ENCODE measurements at regions not wholly inside any gene's neighbourhood (a gene's known extent, or its start where the extent isn't known, plus 50 kb on each side); places are given as distances from the start of the nearest gene placed in this dataset.
A peak's percentile ranks its signal among the peaks of the same experiment; 100 is the strongest.

DNA sequence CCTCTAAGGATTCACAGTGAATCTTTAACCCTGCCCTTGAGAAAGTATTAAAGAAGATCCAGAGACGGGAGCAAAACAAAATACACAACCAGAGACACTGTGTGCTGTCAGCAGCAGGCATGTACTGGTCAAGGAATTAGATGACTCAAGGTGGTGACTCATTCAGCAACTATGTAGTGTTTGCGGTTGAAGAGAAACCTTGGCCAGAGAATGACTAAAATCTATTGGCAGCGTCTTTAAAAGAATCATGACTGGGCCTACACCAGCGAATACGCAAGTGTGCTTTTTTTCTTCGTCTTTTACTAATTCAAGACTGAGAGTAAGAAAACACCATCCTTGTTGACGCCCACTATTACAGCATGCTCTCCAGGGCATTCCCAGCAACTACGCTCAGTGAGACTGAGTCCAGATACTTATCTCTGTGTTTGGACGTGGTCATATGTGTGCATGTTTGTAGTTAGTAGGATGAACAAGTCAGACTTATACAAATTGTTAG is 72.4 kb upstream of the BACH2 start:
- DNase-seq, result peak in 1 of 35 experiments; percentile 25
- Histone ChIP-seq H3K4me3 (ENCODE audit: control insufficient read depth in 1 of 2, extremely low read depth in 1 of 2, low read length in 1 of 2) (no peak overlapping the region), H3K4me1 (ENCODE audit: control insufficient read depth in 1 of 2, extremely low read depth in 1 of 2, insufficient read depth in 2 of 2, low read length in 2 of 2) (no peaks in the 10 kb centered on the region), H3K36me3 (ENCODE audit: control insufficient read depth in 2 of 2, extremely low read depth in 1 of 2, insufficient read depth in 1 of 2, low read length in 1 of 2) (no peaks in the 10 kb centered on the region), H3K27me3 (replicated peaks in 1 of 2; ENCODE audit: control insufficient read depth in 2 of 2, extremely low read depth in 1 of 2, insufficient read depth in 2 of 2, low read length in 1 of 2) (no peaks in the 10 kb centered on the region), H3K9me3 (no peaks in the 10 kb centered on the region), H3K27ac (ENCODE audit: low read length) (no peak overlapping the region)
- POLR2A ChIA-PET, result interaction anchor here (0.6 to 0.7 kb wide), 2 partner anchors 269 to 392 kb away, joined by 3 read pairs; no protein-coding TSS in a partner anchor
- H3K4me3 Mint-ChIP-seq, result no peak overlapping the region
- H3K27me3 Mint-ChIP-seq, result no peaks in the 10 kb centered on the region
- CTCF ChIA-PET, result no interaction called here
- H3K9me3 Mint-ChIP-seq, result no peaks in the 10 kb centered on the region
- peak overlapping the region in 1 of 2 donors; percentile 8 for H3K27ac Mint-ChIP-seq
- WGBS (ENCODE audit: insufficient coverage), result 43% methylated on average over 6 of the region's 9 CpGs
- ATAC-seq (replicated peaks in 1 of 4), result peak; percentile 11 to 81 (median 60)
- H3K36me3 Mint-ChIP-seq, result no peaks in the 10 kb centered on the region
- peaks cover 7 to 20% (median 20%) of the 10 kb centered on the region in 3 donors for H3K4me1 Mint-ChIP-seq

DNA sequence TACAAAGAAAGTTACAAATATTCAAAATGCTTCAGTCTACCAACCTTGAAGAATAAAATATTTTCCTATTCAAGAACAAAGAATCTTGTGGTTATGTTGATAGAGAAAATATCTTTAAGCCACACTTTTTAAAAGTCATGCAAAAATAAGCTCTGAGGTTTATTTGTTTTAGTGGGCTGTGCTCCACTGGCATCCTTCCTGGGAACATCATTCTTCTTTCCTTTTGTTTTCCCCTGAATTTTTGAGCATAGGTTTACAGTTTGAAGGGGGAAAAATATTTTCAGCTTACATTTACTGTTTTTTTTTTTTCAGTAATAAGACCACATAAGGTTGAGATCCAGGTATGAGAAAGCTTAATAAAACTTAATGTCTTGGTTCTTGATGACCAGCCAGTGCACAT is 72.0 kb upstream of the BACH2 start:
- no peak for ATAC-seq (replicated peaks in 1 of 4)
- Mint-ChIP-seq H3K4me3 (no peak overlapping the region), H3K9me3 (no peaks in the 10 kb centered on the region), H3K27ac (no peak overlapping the region), H3K36me3 (no peaks in the 10 kb centered on the region), H3K4me1 (peaks cover 7 to 20% (median 20%) of the 10 kb centered on the region in 3 donors), H3K27me3 (no peaks in the 10 kb centered on the region)
- ChIA-PET POLR2A (interaction anchor here (0.6 to 0.7 kb wide), 3 partner anchors 19 to 391 kb away, joined by 3 read pairs; no protein-coding TSS in a partner anchor), CTCF (interaction anchor here (0.6 kb wide), 3 partner anchors 93 to 401 kb away, joined by 3 to 4 read pairs (median 3); no protein-coding TSS in a partner anchor)
- no peak overlapping the region for H3K4me3 ChIP-seq (ENCODE audit: control insufficient read depth in 1 of 2, extremely low read depth in 1 of 2, low read length in 1 of 2)
- H3K36me3 ChIP-seq (ENCODE audit: control insufficient read depth in 2 of 2, extremely low read depth in 1 of 2, insufficient read depth in 1 of 2, low read length in 1 of 2), result no peaks in the 10 kb centered on the region
- H3K9me3 ChIP-seq, result no peaks in the 10 kb centered on the region
- H3K4me1 ChIP-seq (ENCODE audit: control insufficient read depth in 1 of 2, extremely low read depth in 1 of 2, insufficient read depth in 2 of 2, low read length in 2 of 2), result no peaks in the 10 kb centered on the region
- H3K27me3 ChIP-seq (replicated peaks in 1 of 2; ENCODE audit: control insufficient read depth in 2 of 2, extremely low read depth in 1 of 2, insufficient read depth in 2 of 2, low read length in 1 of 2), result no peaks in the 10 kb centered on the region
- DNase-seq, result no peak
- no peak overlapping the region for H3K27ac ChIP-seq (ENCODE audit: low read length)

DNA sequence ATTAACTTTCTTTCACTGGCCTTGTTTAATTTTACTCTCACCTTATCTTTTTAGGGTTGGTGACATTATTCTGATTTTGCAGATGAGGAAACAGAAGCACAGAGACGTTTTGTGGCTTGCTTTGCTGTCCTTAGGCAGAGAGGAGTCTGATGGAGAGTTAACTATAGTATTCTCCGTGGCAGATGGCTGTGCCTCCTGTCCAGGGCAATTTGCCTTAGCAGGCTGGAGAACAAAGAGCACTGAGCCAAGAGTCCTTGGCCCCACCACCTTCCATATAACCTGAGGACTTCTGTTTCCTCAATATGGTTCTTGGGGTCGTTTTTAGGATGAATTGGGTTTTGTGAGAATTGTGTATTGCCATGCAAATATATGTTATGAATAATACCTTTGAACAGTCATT is 71.4 kb upstream of the BACH2 start:
- CTCF ChIA-PET, result interaction anchor here in 1 of 2 donors (0.6 kb wide), 2 partner anchors 93 to 401 kb away, joined by 3 to 4 read pairs; no protein-coding TSS in a partner anchor
- ATAC-seq (replicated peaks in 1 of 4), result no peak
- no CpG with 5 or more reads among the region's 3 CpGs for WGBS (ENCODE audit: insufficient coverage)

DNA sequence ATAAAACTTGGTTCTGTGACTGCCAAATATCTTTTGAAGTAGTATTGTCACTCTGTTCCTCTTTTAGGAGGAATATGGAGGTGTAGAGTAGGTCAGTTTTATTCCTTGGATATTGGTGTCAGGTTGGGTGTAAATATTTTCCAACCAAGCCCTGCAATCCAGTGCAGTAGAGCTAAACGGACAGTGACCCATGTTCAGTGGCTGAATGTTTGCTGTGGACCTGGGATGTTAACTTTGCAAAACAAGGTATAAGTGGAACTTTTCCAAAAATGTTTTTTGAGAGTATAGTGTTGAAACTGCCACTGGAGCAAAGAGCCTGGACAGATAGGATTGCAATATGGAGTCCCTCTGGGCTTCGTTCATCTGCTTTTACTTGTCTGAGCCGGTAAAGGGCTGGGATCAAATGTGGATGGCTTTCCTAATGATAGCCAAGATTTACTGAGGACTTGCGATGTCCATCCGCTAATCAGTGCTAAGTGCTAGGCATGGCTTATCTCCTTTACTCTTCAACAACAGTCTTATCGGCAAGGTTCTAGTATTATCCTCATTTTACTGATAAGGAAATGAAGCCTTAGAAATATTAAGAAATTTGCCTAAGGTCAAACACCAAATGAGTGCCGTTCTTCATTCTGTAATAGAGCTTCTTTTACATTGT is 69.0 kb upstream of the BACH2 start:
- Histone ChIP-seq H3K9me3 (no peaks in the 10 kb centered on the region), H3K27me3 (replicated peaks in 1 of 2; ENCODE audit: control insufficient read depth in 2 of 2, extremely low read depth in 1 of 2, insufficient read depth in 2 of 2, low read length in 1 of 2) (no peaks in the 10 kb centered on the region), H3K27ac (ENCODE audit: low read length) (no peak overlapping the region), H3K4me3 (ENCODE audit: control insufficient read depth in 1 of 2, extremely low read depth in 1 of 2, low read length in 1 of 2) (no peak overlapping the region), H3K4me1 (ENCODE audit: control insufficient read depth in 1 of 2, extremely low read depth in 1 of 2, insufficient read depth in 2 of 2, low read length in 2 of 2) (no peaks in the 10 kb centered on the region), H3K36me3 (ENCODE audit: control insufficient read depth in 2 of 2, extremely low read depth in 1 of 2, insufficient read depth in 1 of 2, low read length in 1 of 2) (no peaks in the 10 kb centered on the region)
- 92% methylated on average over 2 of the region's 7 CpGs for WGBS (ENCODE audit: insufficient coverage)
- Mint-ChIP-seq H3K4me3 (no peak overlapping the region), H3K27ac (no peak overlapping the region), H3K36me3 (no peaks in the 10 kb centered on the region), H3K9me3 (no peaks in the 10 kb centered on the region), H3K4me1 (peaks cover 6 to 17% (median 17%) of the 10 kb centered on the region in 3 donors), H3K27me3 (no peaks in the 10 kb centered on the region)
- ATAC-seq (replicated peaks in 1 of 4) (no peak), DNase-seq (no peak)
- ChIA-PET POLR2A (interaction anchor here (0.5 to 0.6 kb wide), 2 partner anchors 12 to 21 kb away, joined by 3 read pairs; no protein-coding TSS in a partner anchor), CTCF (no interaction called here)

More for the DNA sequence above, 71.4 kb upstream of the BACH2 start:
- DNase-seq, result no peak
- H3K4me1 Mint-ChIP-seq, result peaks cover 7 to 20% (median 20%) of the 10 kb centered on the region in 3 donors
- Histone ChIP-seq H3K4me1 (ENCODE audit: control insufficient read depth in 1 of 2, extremely low read depth in 1 of 2, insufficient read depth in 2 of 2, low read length in 2 of 2) (no peaks in the 10 kb centered on the region), H3K36me3 (ENCODE audit: control insufficient read depth in 2 of 2, extremely low read depth in 1 of 2, insufficient read depth in 1 of 2, low read length in 1 of 2) (no peaks in the 10 kb centered on the region), H3K27me3 (replicated peaks in 1 of 2; ENCODE audit: control insufficient read depth in 2 of 2, extremely low read depth in 1 of 2, insufficient read depth in 2 of 2, low read length in 1 of 2) (no peaks in the 10 kb centered on the region), H3K27ac (ENCODE audit: low read length) (no peak overlapping the region), H3K4me3 (ENCODE audit: control insufficient read depth in 1 of 2, extremely low read depth in 1 of 2, low read length in 1 of 2) (no peak overlapping the region), H3K9me3 (no peaks in the 10 kb centered on the region)
- H3K4me3 Mint-ChIP-seq, result no peak overlapping the region
- H3K9me3 Mint-ChIP-seq, result no peaks in the 10 kb centered on the region
- H3K27ac Mint-ChIP-seq, result no peak overlapping the region
- H3K36me3 Mint-ChIP-seq, result no peaks in the 10 kb centered on the region
- POLR2A ChIA-PET, result interaction anchor here (0.6 to 0.8 kb wide), 4 partner anchors 15 to 152 kb away, joined by 3 to 10 read pairs (median 4); no protein-coding TSS in a partner anchor
- no peaks in the 10 kb centered on the region for H3K27me3 Mint-ChIP-seq

DNA sequence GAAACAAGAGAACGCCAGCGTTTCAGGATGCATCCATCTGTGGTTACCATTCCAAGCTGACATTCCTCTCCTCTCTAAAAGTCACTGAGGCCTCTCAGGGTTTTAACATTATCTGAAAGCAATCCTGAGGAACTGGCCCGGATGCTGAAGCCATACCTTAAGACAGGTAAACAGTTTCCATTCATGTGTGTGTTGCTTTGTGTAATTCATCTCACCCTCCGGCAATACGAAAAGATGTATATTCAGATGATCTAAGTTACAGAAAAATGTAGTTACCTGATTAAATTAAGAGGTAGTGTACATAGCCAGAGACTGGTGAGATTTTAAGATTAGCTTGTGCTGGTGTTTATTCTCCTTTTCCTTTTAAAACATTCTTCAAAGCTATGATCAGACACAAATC is 68.4 kb upstream of the BACH2 start:
- H3K36me3 ChIP-seq (ENCODE audit: control insufficient read depth in 2 of 2, extremely low read depth in 1 of 2, insufficient read depth in 1 of 2, low read length in 1 of 2), result no peaks in the 10 kb centered on the region
- H3K9me3 ChIP-seq, result no peaks in the 10 kb centered on the region
- WGBS (ENCODE audit: insufficient coverage), result 93% methylated on average over 2 of the region's 5 CpGs
- H3K9me3 Mint-ChIP-seq, result no peaks in the 10 kb centered on the region
- H3K27me3 Mint-ChIP-seq, result no peaks in the 10 kb centered on the region
- H3K27ac ChIP-seq (ENCODE audit: low read length), result no peak overlapping the region
- peaks cover 0 to 13% (median 13%) of the 10 kb centered on the region in 3 donors for H3K4me1 Mint-ChIP-seq
- H3K27ac Mint-ChIP-seq, result no peak overlapping the region
- H3K36me3 Mint-ChIP-seq, result no peaks in the 10 kb centered on the region
- no peak overlapping the region for H3K4me3 ChIP-seq (ENCODE audit: control insufficient read depth in 1 of 2, extremely low read depth in 1 of 2, low read length in 1 of 2)
- POLR2A ChIA-PET, result no interaction called here
- H3K4me3 Mint-ChIP-seq, result no peak overlapping the region
- H3K27me3 ChIP-seq (replicated peaks in 1 of 2; ENCODE audit: control insufficient read depth in 2 of 2, extremely low read depth in 1 of 2, insufficient read depth in 2 of 2, low read length in 1 of 2), result no peaks in the 10 kb centered on the region
- ATAC-seq (replicated peaks in 1 of 4) (no peak), DNase-seq (no peak)
- CTCF ChIA-PET, result no interaction called here
- H3K4me1 ChIP-seq (ENCODE audit: control insufficient read depth in 1 of 2, extremely low read depth in 1 of 2, insufficient read depth in 2 of 2, low read length in 2 of 2), result no peaks in the 10 kb centered on the region

DNA sequence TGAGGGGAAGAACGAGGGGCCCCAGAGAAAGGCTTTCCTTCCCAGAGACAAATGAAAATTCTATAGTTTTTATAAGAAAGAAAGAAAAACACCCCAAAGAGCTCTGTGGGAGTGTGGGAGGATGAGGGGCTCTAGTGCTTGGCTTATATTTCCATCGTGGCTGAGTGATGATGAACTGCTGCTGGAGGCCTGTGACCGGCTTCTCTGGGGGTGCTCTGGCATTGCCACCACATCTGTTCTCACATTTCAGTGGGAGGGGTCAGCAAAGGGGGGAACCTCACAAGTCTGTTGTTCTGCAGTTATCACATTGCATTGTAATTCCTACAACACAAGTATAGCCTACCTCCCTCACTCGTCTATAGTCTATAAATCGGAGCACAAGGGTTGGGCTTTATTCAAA is 67.6 kb upstream of the BACH2 start:
- H3K4me3 ChIP-seq (ENCODE audit: control insufficient read depth in 1 of 2, extremely low read depth in 1 of 2, low read length in 1 of 2), result no peak overlapping the region

More for the DNA sequence above, 67.6 kb upstream of the BACH2 start:
- Mint-ChIP-seq H3K4me3 (no peak overlapping the region), H3K9me3 (no peaks in the 10 kb centered on the region), H3K27me3 (no peaks in the 10 kb centered on the region), H3K36me3 (no peaks in the 10 kb centered on the region), H3K4me1 (peaks cover 0 to 7% (median 7%) of the 10 kb centered on the region in 3 donors), H3K27ac (no peak overlapping the region)
- Histone ChIP-seq H3K27me3 (replicated peaks in 1 of 2; ENCODE audit: control insufficient read depth in 2 of 2, extremely low read depth in 1 of 2, insufficient read depth in 2 of 2, low read length in 1 of 2) (no peaks in the 10 kb centered on the region), H3K36me3 (ENCODE audit: control insufficient read depth in 2 of 2, extremely low read depth in 1 of 2, insufficient read depth in 1 of 2, low read length in 1 of 2) (no peaks in the 10 kb centered on the region), H3K4me1 (ENCODE audit: control insufficient read depth in 1 of 2, extremely low read depth in 1 of 2, insufficient read depth in 2 of 2, low read length in 2 of 2) (no peaks in the 10 kb centered on the region), H3K9me3 (no peaks in the 10 kb centered on the region), H3K27ac (ENCODE audit: low read length) (no peak overlapping the region)
- POLR2A ChIA-PET, result no interaction called here
- ATAC-seq (replicated peaks in 1 of 4) (no peak), DNase-seq (no peak)
- WGBS (ENCODE audit: insufficient coverage), result no CpG with 5 or more reads among the region's 5 CpGs
- CTCF ChIA-PET, result no interaction called here

Measured in T-cell (primary cell).